WTC11 (cell line): ENCODE measurements at regions not wholly inside any gene's neighbourhood (a gene's known extent, or its start where the extent isn't known, plus 50 kb on each side); places are given as distances from the start of the nearest gene placed in this dataset.

Source experiments
- ATF2 ChIP-seq: sonication (generic); formaldehyde crosslinking; IDR thresholded peaks from 2 replicates; pipeline ENCODE4 v1.8.1; 2022; ENCODE audit warnings: low read depth, missing genetic modification reagents, borderline replicate concordance
- ATF3 ChIP-seq: sonication (generic); formaldehyde crosslinking; conservative IDR thresholded peaks from 2 replicates; pipeline ENCODE4 v1.8.1; 2022; ENCODE audit warnings: mild to moderate bottlenecking, missing genetic modification reagents
- CTCF ChIP-seq: fragments of 200-600 bp; IDR thresholded peaks from 2 replicates; pipeline ENCODE4 v1.8.0; 2022; ENCODE audit warnings: antibody characterized with exemption
- E2F4 ChIP-seq: sonication (generic); formaldehyde crosslinking; IDR thresholded peaks from 2 replicates; pipeline ENCODE4 v1.8.1; 2022; ENCODE audit warnings: low read depth, mild to moderate bottlenecking, moderate library complexity, missing genetic modification reagents, borderline replicate concordance
- IRF1 ChIP-seq: sonication (generic); formaldehyde crosslinking; IDR thresholded peaks from 2 replicates; pipeline ENCODE4 v1.8.0; 2023; ENCODE audit warnings: missing genetic modification reagents
- JUN ChIP-seq: sonication (generic); formaldehyde crosslinking; IDR thresholded peaks from 2 replicates; pipeline ENCODE4 v1.8.0; 2023; ENCODE audit warnings: mild to moderate bottlenecking, missing genetic modification reagents
- NFYB ChIP-seq: sonication (generic); formaldehyde crosslinking; conservative IDR thresholded peaks from 2 replicates; pipeline ENCODE4 v1.8.0; 2022; ENCODE audit warnings: low read depth, missing genetic modification reagents
- NR2C2 ChIP-seq: sonication (generic); formaldehyde crosslinking; IDR thresholded peaks from 2 replicates; pipeline ENCODE4 v1.8.0; 2022; ENCODE audit warnings: mild to moderate bottlenecking, missing genetic modification reagents
- RELA ChIP-seq: sonication (generic); formaldehyde crosslinking; IDR thresholded peaks from 2 replicates; pipeline ENCODE4 v1.8.1; 2022; ENCODE audit warnings: missing genetic modification reagents, mild to moderate bottlenecking, borderline replicate concordance
- SMAD3 ChIP-seq: sonication (generic); formaldehyde crosslinking; IDR thresholded peaks from 2 replicates; pipeline ENCODE4 v1.8.0; 2022; ENCODE audit warnings: missing genetic modification reagents, mild to moderate bottlenecking, borderline replicate concordance
- USF2 ChIP-seq: sonication (generic); formaldehyde crosslinking; IDR thresholded peaks from 2 replicates; pipeline ENCODE4 v1.8.1; 2023; ENCODE audit warnings: mild to moderate bottlenecking, missing genetic modification reagents, moderate library complexity
- ZNF671 ChIP-seq: fragments of 250-450 bp; sonication (Bioruptor Pico); IDR thresholded peaks from 2 replicates; pipeline ENCODE4 v1.8.0; 2021; ENCODE audit warnings: mild to moderate bottlenecking

GRCh38 chr6:143595251-143596036 lies 82.3 kb upstream of the PHACTR2 start:
- no peak for TF ChIP-seq ATF3
- TF ChIP-seq SMAD3 (CRISPR knock-in tag): no peak
- no peak for TF ChIP-seq CTCF
- no peak for TF ChIP-seq NR2C2 (CRISPR knock-in tag)
- TF ChIP-seq ZNF671 (CRISPR knock-in tag): no peak
- TF ChIP-seq RELA (CRISPR knock-in tag): no peak
- TF ChIP-seq IRF1: no peak
- TF ChIP-seq ATF2 (CRISPR knock-in tag): no peak
- no peak for TF ChIP-seq USF2 (CRISPR knock-in tag)
- TF ChIP-seq NFYB: no peak
- TF ChIP-seq E2F4 (CRISPR knock-in tag): no peak
- no peak for TF ChIP-seq JUN (CRISPR knock-in tag)
